KBM-7 (cell line): ENCODE measurements at regions not wholly inside any gene's neighbourhood (a gene's known extent, or its start where the extent isn't known, plus 50 kb on each side); places are given as distances from the start of the nearest gene placed in this dataset.
A peak's percentile ranks its signal among the peaks of the same experiment; 100 is the strongest.
"Not testable (repeated sequence)": the region's sequence is repeated elsewhere in the genome, so short reads cannot be mapped to it uniquely, and the experiment has no call there.

Source experiments
- DNase-seq: peaks from one replicate; pipeline ENCODE4 v3.0.0-alpha.2; 2015
- in situ Hi-C: fragments of 300-500 bp; cut with MboI; formaldehyde crosslinking; loops from 2 replicates; pipeline ENCODE4 v1.14.3; 2020; ENCODE audit warnings: low sequenced_read_pairs, low pct_unique_long_range_greater_than_20kb, mixed read lengths

DNA sequence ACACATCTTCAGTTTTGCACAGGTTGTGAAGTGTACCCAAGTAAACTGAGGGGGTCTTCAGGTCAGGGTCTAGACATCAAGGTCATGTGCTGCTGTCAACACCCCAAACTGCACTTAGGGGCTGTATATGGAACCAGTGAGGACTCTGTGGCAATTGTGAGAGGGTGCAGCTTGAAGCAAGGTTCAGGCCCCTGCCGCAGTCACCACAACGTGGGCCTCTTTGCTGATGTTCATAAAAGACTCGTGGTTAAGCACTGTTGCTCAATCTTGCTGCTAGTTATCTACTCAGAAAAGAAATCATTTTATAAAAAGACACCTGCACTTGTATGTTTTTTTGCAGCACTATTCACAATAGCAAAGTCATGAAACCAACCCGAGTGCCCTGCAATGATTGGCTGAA, 907.4 kb downstream of the UQCRFS1 start:
- no peak for DNase-seq
- in situ Hi-C loops, result no loop called here

DNA sequence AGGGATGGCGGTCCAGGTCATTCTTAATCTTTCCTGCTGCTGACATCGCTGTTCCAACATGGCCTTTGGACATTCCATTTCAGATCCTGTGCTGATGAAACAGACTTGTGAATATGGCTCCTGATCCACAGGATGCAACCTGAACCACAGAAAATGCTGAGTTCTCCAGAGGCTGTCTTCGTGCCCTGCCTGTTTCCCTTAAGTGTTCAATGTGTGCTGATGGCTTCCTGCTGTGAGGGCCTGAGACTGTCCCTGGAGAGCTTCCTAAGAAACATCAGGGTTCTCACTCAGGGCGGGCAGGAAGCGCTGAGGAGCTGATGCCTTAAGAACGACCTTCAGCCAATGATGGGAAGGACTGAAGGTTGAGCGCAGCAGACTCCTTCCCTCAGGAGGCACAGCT, 909.4 kb downstream of the UQCRFS1 start:
- in situ Hi-C loops, result no loop called here

DNA sequence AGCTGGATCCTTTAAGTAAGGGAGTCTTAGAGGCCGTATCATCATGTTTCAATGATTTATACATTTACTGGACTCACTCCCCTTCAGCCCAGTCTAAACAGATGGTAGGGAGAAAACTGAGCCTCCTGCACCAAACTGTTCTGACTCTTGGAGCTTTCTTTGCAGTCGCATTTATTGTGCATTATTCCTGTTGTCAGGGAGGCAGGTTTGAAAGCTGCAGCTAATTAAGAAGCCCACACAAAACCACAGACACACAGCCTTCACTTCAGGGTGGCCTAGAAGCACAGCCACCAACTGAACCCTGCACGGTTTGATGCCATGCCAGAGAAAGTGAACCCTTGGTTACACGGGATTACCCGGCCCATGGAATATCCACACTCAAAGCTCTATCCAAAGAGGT, 911.0 kb downstream of the UQCRFS1 start:
- in situ Hi-C loops, result no loop called here

More for the DNA sequence above, 909.4 kb downstream of the UQCRFS1 start:
- no peak for DNase-seq

GRCh38 chr19:28301463-28301862, 911.5 kb downstream of the UQCRFS1 start:
- in situ Hi-C loops, result no loop called here
- DNase-seq, result no peak

More for the DNA sequence above, 911.0 kb downstream of the UQCRFS1 start:
- no peak for DNase-seq

- in situ Hi-C loops, result no loop called here
- no peak for DNase-seq
Observed at GRCh38 chr19:28299649-28300048, 913.3 kb downstream of the UQCRFS1 start.

DNA sequence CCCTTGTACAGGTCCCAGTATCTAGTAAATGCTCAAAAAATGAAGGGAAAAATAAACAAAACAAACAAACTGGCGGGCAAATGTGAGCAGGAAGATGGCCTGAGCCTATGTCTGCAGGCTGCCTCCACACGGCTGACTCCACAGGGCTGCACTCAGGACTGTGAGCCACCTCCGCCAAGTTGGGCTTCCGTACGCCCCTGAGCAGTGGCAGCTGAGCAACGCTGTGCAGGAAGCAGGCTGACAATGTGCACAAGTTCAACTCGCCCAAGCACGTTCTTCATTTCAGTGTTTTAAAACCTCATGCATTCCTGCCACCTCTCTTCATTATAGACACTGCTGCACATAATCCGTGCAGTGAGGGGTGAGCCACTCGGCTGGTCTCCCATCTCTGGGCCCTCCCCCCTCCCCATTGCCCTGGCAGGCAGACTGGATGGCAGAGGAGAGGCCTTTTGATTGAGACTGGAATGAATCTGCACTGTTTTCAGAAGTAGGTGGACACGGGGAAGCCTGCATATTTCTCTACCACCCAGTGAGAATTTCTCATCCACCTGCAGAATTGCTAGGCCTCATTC, 915.3 kb downstream of the UQCRFS1 start:
- in situ Hi-C loops, result no loop called here
- no peak for DNase-seq

DNA sequence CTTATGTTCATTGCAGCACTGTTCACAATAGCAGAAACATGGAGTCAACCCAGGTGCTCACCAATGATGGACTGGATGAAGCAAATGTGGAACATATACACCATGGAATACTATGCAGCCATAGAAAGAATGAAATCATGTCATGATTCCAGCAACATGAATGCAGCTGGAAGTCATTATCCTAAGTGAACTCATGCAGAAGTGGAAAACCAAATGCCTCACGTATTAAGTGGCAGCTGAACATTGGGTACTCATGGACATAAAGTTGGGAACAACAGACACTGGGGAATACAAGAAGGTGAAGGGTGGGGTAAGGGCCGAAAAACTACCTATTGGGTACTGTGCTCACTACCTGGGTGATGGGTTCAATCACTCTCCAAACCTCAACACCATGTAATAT, 915.9 kb downstream of the UQCRFS1 start:
- no peak for DNase-seq
- in situ Hi-C loops, result no loop called here

DNA sequence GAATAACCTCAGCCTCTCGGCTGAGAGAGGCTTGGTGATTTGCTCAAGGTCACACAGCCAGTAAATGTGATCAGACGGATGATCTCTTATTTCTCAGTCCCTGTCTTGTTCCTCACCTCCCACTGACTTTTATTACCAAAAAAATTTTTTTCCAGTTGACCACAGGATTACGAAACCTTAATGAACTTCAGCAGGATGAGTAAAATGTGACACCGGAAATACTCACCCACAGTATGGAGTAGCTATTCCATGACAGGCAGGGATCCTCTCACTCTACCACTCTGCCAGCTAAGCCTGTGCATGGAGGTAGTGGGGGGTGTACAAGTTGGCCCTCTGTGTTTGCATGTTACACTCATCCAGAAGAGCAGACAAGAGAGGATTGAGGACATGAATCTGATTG, 916.4 kb downstream of the UQCRFS1 start:
- in situ Hi-C loops, result no loop called here
- DNase-seq, result peak; percentile 45

- in situ Hi-C loops, result not testable (repeated sequence)
Observed at GRCh38 chr19:28294975-28295374, 918.0 kb downstream of the UQCRFS1 start.

GRCh38 chr19:28294395-28294794, 918.6 kb downstream of the UQCRFS1 start:
- DNase-seq, result no peak
- in situ Hi-C loops, result no loop called here

More at GRCh38 chr19:28294975-28295374, 918.0 kb downstream of the UQCRFS1 start:
- DNase-seq, result not testable (repeated sequence)

GRCh38 chr19:28293685-28294084, 919.3 kb downstream of the UQCRFS1 start:
- DNase-seq, result no peak
- in situ Hi-C loops, result no loop called here

- in situ Hi-C loops, result no loop called here
- no peak for DNase-seq
Observed at GRCh38 chr19:28292822-28293500, 920.0 kb downstream of the UQCRFS1 start.

DNA sequence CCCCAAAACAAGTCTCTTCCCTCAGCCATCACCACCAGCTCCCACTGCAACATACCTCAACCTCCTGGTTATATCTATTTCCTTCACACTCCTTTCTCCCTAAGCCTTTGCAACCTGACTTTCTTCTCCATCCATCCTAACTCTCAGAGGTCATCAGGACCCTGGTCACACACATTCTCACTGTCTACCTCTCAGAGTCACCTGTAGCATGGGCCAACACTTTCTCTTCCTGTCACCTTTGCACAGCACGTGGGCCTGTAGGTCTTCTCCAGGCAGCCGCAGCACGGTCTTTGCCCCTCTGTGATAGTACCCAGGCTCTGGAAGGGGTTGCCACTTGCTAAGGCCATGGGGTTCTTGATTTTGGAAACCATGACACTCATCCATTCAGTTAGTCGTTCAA, 921.1 kb downstream of the UQCRFS1 start:
- DNase-seq, result no peak
- in situ Hi-C loops, result no loop called here

DNA sequence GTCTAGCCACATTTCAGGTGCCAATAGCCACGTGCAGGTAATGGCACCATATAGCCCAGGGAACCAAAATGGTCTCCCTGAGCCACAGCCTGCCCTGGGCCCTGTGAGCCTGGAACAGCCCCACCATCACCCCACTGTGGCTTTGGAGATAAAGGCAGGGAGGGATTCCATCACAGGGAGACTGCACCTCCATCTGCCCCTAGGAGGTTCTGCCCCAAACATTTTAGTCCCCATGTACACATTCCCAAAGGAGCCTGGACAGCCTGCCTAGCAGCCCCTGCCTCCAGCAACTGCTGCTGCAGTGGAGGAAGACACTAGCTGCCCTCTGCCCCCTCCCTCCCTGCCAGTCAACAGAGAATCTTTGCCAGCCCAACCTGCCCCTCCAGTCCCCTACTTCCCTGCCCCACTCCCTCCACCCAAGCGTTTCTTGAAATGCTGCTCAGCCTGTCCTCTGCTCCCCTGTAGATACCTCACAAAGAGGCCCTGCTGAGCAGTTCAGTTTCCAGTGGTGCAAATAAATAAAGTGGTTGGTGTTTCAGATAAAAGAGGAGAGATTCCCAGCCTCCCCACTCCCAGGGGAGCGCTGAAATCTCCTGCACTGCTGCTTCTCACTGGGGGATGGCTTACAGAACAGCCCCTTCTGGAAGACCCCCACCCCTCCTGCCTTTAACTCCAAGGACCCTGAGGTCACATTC, 921.8 kb downstream of the UQCRFS1 start:
- no peak for DNase-seq
- in situ Hi-C loops, result no loop called here

DNA sequence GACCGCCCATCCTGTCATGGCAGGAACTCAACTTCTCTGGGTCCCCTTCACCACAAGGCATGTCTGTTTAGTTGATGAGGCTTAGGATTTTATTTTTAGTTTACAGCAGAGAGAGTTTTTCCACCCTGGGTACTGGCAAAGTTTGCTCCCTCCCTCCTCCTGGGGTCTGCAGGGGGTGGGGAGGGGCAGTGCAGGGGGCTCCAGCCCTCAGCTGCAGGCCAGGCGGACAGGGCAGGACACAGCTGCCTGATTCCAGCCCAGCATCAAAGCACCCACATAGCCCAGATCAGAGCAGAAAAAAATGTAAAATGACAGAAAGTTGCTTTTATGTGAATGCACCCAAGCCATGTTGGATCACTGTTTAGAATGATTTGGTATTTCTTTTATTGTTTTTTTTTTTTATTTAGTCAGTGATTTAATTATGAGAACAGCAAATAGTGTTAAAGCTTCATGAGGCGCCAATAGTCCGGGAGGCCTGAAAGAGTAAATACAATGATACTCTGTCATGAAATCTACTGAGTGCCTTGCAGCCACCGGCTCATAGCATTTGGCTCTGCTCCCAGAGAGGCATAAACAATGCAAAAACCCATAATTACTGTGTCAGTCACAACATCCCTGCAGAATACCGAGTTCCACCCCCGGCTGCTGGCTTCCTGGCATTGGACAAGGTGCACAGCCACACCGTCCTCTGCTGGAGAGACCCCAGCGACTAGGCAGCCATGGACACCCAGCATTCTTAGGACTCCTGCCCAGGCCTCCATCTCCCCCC, 923.5 kb downstream of the UQCRFS1 start:
- in situ Hi-C loops, result no loop called here
- DNase-seq, result no peak

DNA sequence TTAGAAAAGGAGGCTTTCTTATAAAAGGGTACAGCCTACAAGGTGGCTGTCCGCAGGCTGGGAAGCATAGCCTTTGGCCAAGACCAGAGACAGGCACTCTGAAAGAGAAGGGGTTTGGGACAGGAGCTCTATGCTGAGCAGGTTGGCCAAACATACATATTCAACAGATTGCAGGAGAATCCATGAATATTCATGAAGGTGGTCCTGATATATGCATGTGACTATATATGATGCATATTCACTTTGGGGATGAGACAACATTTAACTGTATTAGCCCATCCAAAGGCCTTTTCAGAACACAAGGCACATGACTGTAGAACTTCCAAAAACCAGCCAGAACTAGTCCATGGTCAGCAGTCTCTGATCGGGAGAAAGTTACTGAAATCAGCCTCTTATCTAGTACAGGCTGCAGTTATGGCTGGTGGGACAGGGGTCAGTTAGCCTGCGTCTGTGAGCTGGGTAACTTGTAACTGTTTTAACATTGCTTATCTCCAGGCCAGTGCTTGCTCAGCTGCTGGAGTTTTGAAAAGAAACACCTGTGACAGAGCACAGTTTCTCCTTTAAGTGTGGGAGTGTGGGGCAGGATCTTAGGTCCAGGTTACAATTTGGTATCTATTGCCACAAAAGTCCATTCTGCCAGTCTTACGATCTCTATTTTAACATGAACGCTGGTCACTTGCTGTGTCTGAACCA, 924.2 kb downstream of the UQCRFS1 start:
- in situ Hi-C loops, result no loop called here
- DNase-seq, result no peak

DNA sequence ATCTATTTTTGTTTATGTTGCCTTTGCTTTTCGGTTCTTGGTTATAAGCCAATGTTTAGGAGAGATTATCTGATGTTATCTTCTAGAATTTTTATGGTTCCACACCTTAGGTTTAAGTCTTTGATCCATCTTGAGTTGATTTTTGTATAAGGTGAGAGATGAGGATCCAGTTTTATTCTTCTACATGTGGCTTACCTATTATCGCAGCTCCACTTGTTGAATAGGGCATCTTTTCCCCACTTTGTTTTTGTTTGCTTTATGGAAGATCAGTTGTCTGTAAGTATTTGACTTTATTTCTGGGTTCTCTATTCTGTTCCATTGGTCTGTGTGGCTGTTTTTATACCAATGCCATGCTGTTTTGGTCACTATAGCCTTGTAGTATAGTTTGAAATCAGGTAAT, 927.0 kb downstream of the UQCRFS1 start:
- DNase-seq, result no peak
- in situ Hi-C loops, result no loop called here

- in situ Hi-C loops, result no loop called here
- no peak for DNase-seq
Observed at GRCh38 chr19:28285078-28285477, 927.9 kb downstream of the UQCRFS1 start.

DNA sequence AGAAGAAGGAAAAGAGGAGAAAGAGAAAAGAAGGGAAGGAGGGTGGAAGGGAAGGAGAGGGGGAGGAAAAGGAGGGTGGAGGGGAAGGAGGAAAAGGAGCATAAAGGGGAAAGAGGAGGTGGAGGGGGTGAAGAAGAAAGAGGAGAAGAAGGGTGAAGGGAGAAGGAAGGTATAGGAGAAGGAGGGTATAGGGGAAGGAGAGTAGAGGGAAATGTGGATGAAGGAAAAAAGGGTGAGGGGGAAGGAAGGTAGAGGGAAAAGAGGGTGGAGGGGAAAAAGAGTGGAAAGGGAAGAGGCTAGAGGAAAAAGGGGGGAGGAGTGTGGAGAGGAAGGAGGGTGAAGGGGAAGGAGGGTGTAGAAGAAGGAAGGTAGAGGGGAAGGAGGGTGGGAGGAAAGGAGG, 928.6 kb downstream of the UQCRFS1 start:
- in situ Hi-C loops, result no loop called here

More for the DNA sequence above, 928.6 kb downstream of the UQCRFS1 start:
- DNase-seq, result no peak
